ENCODE measurements at regions not wholly inside any gene's neighbourhood (a gene's known extent, or its start where the extent isn't known, plus 50 kb on each side); places are given as distances from the start of the nearest gene placed in this dataset.

DNA sequence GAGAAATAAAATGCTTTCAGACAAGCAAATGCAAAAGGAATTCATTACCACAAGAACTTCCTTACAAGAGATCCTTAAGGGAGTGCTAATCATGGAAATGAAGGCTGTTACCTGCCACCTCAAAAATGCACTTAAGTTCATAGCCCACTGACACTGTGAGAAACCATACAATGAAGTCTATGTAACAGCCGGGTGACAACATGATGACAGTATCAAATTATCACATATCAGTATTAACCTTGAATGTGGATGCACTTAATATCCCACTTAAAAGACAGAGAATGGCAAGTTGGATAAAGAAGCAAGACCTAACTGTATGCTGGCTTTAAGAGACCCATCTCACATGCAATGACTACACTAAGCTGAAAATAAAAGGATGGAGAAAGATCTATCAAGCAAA lies 403.4 kb upstream of the MC4R start:
- DNase-seq (ENCODE audit: low spot score): no peak

DNA sequence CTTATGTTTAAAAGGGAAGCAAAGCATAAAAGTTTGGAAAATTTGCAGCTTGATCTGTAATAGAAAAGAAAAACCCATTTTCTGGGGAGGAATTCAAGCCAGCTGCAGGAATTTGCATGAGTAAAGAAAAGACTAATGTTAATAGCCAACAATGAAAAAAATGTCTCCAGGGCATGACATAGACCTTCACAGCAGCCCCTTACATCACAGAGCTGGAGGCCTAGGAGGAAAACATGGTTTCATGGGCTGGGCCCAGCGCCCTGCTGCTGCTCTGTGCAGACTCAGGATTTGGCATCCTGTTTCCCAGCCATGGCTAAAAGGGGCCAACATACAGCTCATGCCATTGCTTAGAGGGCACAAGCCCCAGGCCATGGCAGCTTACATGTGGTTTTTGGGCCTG lies 411.6 kb upstream of the MC4R start:
- no peak for DNase-seq (ENCODE audit: low spot score)

DNA sequence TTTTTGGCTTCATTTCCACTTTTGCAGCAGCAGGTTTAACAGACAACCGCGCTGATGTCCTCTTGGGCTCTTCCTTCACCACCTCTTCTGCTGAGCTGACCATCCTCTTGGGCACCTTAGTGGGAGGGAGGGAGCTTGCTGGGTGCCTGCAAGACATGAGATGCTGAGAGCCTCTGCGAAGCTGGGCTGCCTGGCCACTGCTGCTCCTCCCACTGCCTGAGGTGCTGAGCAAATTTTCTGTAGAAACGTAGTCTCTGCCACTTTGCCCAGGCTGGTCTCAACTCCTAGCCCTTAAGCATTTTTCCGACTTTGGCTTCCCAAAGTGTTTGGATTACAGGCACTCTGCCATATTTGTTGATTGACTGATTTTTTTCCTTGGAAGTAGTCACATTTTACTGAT lies 422.2 kb upstream of the MC4R start:
- DNase-seq (ENCODE audit: low spot score): no peak

DNA sequence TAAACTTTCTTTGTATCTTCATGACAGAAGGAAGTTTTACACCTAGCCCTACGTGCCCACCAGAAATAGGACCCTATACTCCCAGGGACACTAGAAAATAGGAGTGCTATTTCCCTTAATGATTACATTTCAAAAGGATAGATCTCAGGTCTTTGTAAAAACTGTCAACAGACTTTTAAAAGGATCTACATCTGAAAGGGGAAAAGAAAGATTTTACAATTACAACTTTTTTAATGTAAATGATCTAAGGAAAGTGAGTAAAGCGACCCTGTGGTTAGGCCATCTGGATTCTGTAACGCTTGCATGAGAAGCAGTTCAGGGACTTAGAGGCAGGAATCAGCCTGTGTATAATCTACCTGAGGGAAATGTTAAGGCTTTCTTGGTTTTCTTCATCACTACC lies 431.8 kb upstream of the MC4R start:
- no peak for DNase-seq (ENCODE audit: low spot score)

DNA sequence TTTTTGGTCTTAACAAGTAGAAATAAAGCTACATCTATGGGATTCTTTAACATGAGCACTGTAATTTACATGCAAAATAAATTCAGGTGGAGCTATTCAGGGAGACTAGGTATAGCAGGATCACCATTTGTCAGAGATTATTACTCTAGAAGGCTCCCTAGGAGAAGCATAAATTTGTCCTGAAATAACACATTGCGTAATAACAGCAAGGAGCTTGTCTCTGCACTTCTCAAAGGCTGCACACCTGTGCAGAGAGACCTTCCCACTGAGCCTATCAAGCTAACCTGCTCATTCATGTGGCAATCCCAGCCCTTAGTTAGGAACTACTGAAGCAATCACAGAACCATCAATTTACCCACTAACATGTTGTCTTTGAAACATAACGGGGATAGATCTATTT lies 437.4 kb upstream of the MC4R start:
- no peak for DNase-seq (ENCODE audit: low spot score)

DNA sequence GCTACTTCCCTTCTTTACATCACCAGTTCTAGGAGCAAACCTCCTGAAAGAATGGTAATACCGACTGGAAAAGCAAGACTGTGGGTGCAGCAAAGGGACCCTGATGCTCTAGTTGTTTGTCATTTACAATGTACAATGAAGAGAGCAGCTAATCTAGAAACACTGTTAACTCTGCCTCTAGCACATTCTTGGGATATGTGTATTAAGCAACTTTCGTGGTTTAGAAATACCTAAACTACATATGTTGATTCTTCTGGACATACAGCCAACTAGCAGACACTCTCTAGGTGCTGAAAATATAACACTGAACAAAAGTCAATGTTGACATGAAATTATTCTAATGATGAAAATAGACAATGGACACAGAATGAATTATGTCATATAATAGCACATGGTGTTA lies 440.3 kb upstream of the MC4R start:
- no peak for DNase-seq (ENCODE audit: low spot score)

DNA sequence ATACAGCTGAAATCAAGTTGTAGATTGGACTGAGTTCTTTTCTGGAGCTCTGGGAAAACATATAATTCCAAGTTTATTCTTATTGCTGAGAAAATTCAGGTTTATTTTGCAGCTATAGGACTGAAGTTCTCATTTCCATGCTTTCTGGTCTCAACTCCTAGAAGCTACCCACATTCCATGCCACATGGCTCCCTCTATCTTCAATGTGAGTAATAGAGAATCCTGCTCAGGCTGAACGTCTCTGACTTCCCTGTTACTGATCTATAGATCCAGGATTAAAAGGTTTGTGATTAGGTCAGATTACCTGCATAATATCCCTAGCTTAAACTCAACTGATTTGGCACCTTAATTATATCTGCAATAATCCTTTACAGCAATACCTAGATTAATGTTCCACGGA lies 453.8 kb upstream of the MC4R start:
- no peak for DNase-seq (ENCODE audit: low spot score)

DNA sequence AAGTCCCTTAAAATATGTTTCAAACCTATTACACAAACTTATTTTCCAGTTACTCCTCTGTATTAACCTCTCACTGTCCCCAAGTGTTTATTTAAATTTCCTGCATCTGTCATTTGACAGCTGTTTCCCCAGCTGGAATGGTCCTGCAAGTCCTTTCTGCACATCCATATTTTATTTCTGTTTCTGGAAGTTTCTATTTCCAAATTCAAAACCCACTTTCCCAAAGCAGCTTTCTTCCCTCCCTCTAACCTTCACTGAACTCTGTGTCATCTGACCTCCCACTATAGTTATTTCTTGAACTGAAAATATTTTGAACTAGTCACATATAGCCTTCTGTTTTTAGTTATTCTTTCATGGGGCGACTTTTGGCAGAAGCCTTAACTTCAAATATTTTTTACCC lies 459.4 kb upstream of the MC4R start:
- DNase-seq (ENCODE audit: low spot score): no peak

DNA sequence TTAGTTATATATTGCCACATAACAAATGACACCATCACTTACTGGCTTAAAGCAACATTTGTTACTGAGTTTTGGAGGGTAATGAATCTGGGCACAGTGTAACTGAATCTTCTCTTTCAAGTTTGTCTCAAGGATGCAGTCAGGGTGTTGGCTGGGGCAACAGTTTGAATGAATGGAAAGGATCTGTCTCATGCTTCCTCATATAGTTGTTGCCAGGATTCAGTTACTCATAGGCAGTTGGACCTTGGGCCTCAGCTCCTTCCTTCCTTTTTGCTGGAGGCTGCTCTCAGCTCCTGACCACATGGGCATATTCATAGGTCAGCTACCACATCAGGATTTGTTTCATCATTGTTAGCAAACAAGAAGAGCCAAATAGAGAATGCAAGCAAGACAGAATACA lies 466.1 kb upstream of the MC4R start:
- no peak for DNase-seq (ENCODE audit: low spot score)

DNA sequence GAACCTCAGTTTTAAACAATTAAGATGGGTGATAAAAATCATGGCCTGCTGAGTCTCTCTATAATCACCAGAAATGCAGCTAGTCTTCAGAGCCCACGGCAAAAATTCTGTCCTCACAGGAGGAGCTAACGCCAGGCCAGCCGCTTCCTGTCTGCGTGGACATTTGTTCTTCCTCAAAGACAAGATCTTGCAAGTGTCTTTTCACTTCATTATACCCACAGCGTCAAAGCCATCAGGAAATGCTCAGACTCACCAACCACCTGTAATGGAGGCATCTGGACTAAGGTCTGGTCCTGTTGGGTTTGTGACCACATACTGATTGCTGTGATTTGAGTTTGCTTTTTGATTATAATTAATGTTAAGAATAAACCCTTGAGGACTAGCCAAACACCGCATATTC lies 473.8 kb upstream of the MC4R start:
- DNase-seq (ENCODE audit: low spot score): no peak

DNA sequence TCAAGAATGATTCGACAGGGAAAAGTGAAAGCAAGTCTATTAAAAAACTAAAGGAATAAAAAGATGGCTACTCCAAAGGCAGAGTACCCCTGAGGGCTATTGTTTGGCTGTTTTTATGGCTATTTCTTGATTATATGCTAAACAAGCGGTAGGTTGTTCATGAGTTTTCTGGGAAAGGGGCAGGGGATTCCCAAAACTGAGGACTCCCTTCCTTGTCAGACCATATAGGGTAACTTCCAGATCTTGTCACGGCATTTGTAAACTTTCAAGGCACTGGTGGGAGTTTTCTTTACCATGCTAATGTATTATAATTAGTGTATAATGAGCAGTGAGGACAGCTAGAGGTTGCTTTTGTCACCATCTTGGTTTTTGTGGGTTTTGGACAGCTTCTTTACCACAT lies 474.9 kb upstream of the MC4R start:
- DNase-seq (ENCODE audit: low spot score): no peak

DNA sequence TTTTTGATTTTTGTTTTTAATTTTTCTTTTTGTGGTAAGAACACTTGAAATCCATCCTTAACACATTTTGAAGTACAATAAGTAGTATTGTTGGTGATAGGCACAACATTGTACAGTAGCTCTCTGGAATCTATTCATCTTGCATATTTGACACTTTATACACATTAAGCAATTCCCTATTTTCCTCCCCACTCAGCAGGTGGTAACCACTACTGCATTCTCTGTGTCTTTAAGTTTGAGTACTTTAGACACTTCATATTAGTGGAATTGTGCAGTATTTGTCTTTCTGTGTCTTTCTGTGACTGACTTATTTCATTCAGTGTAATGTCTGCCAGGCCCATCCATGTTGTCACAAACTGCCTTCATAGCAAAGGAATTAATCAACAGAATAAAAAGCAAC lies 471.7 kb upstream of the CDH20 start:
- DNase-seq (ENCODE audit: low spot score): peak; percentile 4

DNA sequence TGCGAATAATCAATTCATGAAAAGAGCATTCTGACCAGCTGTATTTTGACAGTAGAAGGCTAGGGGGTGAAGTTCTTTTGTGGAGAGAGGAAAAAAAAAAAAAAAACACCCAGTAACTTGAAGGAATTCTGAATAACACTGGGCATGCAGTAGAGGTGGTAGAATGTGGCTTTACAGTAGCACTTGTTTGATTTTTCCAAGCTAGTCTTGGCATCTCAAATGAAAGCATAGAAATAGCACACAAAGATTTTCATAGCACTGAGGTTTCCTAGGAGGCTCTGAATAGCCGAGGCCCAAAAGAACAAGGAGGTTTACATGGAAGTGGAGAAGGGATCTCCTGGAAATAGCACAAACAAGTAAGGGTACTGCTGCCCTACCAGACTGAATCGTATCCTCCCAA lies 470.2 kb upstream of the CDH20 start:
- no peak for DNase-seq (ENCODE audit: low spot score)

DNA sequence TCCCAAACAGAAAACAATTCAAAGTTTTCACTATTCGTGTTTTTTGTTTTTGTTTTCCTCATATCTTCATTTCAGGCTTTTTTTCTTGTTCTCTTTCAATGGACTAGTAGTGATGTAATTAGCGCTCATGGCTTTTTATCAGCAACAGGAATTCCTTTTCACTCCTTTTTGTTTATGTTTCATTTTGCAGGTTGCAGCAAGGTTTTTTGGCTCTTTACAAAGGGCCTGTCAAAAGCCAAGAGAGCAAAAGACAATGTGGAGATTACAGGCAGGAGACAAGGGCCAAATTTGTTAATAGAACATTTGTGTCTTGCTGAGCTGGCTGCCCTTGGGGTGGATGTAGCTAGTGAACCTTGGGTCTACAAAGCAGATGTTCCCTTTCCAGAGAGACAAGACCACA lies 467.4 kb upstream of the CDH20 start:
- no peak for DNase-seq (ENCODE audit: low spot score)

DNA sequence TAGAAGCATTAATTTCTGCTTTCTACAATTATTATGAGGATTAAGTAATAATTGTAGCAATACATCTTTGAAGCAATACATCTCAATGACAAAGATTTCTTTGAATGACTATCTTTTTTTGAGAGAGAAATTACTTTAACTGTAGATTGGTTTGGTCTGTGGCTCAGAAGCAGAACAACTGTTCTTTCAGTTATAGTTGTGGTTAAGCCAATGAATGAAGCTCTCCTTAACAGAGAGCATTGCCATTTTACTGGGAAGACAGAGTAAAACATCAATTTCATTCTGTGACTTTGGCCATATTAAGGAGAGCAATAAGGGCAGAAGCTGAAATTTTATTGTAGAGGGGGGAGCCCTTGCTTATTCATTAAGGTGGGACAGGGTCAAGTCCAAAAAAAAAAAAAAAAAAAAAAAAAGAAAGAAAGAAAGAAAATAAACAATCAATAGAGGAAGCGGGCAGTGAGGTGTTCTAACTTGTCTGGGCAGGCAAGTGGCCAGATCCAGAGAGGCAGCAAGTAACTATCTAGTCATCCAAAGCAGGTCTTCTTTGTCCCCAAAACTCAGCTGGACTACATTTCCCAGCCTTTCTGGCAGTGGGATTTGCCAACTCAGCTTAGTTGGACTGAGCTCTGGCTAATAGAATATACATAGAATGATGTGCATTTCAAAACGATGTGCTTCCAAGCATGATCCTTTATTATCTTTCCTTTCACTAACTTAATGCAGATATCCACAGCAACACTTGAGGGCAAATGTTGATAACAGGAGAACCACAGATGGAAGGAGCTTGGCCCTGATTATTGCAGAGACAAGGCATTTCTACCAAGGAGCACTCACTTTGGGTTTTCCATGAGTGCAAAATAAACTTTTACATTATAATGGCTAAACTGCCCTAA lies 462.7 kb upstream of the CDH20 start:
- DNase-seq (ENCODE audit: low spot score): no peak

DNA sequence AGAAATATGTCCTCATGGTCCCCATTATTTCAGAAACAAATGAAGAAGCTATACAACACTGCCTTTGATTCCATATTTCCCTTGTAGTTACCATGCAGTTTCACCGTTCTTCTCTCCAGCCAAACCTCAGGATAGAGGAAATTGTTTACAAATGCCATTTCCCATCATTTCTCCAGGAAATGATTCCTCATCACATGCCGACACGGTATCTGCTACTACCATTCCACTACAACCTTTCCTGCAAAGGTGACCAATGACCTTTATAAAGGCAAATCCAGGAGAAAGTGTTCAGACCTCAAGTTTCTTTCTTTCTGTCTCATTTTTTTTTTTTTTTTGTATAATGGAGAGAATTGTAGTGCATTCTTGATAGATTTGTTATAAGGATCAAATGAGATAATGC lies 460.8 kb upstream of the CDH20 start:
- no peak for DNase-seq (ENCODE audit: low spot score)

DNA sequence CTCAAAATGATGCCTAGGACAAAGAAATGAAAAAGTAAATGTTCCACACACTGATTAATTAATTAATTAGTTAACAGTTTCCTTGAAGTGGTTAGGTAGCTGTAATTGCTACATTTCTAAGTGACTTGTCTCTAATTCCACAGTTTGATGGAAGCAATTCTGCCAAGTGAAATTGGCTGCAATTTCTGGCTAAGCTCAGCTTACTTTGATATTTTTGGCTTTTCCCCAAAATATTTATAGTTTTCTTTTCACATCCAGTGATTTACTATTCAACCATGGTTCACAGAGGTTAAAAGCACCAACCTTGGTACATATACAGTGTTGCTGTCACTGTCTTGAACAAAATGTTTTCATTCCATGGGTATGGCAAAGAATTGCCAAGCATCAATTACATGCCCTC lies 459.5 kb upstream of the CDH20 start:
- DNase-seq (ENCODE audit: low spot score): no peak

DNA sequence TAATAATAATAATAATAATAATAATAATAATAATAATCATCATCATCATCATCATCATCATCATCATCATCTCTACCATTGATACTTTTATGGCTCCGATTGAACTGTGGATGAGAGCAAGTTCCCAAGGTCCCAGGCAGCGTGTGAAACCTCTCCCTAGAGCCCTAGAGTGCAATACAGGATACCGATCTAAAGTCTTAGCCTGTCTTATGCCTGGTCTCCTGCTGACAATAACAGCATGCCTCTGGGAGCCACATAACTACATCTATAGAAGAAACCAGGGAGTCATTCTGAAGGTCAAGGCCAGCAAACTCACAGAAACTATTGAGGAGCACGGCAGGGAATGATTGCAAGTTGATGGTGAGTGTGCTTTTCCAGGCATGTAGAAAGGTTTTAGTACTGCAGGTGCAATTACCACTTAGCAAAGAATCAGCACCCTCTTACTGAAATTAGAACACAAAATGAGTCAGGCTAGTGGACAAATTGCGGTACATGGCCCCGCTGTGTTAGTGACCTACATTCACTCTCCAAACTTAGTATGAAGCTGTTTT lies 457.2 kb upstream of the CDH20 start:
- no peak for DNase-seq (ENCODE audit: low spot score)

DNA sequence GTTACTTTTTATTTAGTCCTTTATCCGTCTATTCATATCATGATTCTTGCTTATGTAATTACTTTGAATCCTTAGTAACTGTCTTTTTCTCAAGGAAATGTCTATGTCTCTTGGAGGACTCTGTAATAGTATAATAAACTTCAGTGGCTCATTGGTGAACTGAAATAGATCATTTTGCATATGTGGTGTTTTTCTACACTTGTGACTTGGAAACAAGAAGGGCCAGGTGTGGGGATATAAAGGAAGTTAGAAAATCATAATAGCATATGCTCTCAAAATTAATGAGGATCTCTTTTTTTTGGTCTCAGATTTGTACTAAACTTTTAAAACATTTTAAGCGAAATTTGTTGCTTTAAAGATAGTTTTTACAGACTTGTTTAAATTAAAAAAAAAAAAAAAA lies 453.0 kb upstream of the CDH20 start:
- no peak for DNase-seq (ENCODE audit: low spot score)

DNA sequence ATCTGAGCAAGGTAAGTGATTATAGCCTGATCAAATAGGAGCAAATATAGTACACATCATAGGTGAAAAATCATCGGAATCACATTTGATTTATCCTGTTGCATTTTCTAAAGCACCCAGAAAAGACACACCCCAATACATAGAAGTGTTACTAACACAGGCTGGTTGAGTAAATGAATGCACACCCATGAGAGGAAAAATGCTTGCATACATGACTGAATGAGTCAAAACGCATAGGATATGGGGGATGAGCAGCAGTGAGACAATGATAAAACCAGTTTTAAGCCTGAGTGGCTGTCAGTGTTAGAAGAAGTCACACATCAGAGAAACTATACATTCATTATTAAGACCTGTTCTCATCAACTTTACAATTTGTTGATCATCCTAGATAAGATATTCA lies 449.6 kb upstream of the CDH20 start:
- no peak for DNase-seq (ENCODE audit: low spot score)

DNA sequence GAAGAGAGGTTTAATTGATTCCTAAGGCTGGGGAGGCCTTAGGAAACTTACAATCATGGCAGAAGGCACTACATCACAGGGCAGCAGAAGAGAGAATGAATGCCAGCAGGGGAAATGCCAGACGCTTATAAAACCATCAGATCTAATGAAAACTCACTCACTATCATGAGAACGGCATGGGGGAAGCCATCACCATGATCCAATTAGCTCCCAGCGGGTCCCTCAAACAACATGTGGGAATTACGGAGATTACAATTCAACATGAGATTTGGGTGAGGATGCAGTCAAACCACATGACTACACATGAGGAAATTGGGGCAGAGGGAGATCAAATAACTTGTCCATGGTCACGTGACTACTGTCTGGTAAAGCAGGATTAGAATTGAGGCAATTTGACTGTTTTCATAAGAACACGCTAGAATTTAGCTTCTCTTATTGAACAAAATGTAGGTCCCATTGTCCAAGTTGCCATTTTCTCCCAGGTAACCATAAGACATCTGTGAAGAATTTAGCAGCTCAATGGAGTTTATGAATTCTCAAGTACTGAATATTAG lies 445.1 kb upstream of the CDH20 start:
- DNase-seq (ENCODE audit: low spot score): no peak

DNA sequence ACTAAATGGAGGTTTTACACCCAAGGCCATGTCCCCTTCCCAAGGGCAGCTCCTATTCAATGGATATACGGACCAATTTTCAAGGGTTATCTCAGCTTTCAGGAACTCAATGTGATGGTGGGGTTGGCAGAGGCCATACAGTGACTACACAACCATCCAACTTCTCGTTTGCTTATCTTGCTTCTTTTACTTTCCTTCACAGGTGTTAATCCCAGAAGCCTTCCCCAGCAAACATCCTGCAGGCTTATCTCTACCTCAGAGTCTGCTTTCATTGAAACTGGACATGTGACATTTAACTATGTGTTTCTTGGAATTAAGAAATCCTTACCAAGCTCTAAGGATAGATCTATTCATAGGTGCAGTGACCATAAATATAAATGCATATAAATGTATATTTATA lies 443.8 kb upstream of the CDH20 start:
- DNase-seq (ENCODE audit: low spot score): no peak

DNA sequence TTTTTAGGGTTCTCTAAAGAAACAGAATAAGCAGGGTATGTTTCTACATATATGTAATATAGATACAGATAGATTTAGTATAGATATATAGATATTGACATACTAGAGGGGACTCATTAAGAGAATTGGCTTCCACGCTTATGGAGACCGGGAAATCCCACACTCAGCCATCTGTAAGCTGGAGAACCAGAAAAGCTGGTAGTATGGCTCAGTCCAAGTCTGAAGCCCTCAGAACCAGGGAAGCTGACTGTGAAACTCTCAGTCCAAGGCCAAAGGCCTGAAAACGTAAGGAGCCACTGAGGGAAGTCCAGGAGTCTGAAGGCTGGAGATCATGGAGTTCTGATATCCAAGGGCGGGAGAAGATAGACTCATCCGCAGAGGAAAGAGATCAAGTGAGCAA lies 441.3 kb upstream of the CDH20 start:
- DNase-seq (ENCODE audit: low spot score): no peak

DNA sequence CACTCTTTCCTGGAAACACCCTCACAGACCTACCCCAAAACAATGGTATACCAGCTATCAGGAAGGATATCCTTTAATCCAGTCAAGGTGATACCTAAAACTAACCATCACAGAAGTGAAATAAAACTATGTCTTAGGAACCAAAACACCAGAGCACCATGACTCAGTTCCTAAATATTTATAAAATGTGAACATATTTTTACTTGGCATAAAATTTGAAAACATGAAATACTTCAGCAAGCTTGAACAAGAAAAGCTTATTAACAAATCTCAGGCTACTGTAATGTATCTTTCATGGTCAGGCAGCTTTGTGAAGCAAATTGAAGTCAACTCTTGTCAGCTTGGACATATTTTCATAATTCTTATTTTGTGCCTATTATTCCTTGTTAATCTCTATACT lies 440.8 kb upstream of the CDH20 start:
- DNase-seq (ENCODE audit: low spot score): peak; percentile 14
